GM13976 (cell line): ENCODE measurements at regions not wholly inside any gene's neighbourhood (a gene's known extent, or its start where the extent isn't known, plus 50 kb on each side); places are given as distances from the start of the nearest gene placed in this dataset.

Source experiments
- DNase-seq: peaks from one replicate; pipeline ENCODE4 v3.0.0; 2012; ENCODE audit warnings: low spot score
- CTCF ChIP-seq: IDR thresholded peaks from 2 replicates; pipeline ENCODE4 v1.5.1; 2012; ENCODE audit warnings: borderline replicate concordance, mild to moderate bottlenecking; ENCODE audit not compliant: insufficient read depth; ENCODE audit errors: extremely low read depth, missing control alignments, control extremely low read depth
- in situ Hi-C: fragments of 300-500 bp; cut with MboI; formaldehyde crosslinking; loops from one replicate; pipeline ENCODE4 v1.12.0; 2022; ENCODE audit warnings: low sequenced_read_pairs, mixed read lengths, inconsistent platforms; ENCODE audit not compliant: unreplicated experiment

GRCh38 chr3:152942366-152942765 lies 107.4 kb downstream of the P2RY1 start:
- in situ Hi-C loops, result no loop called here
- TF ChIP-seq CTCF, result no peak
- DNase-seq, result no peak

- no peak for TF ChIP-seq CTCF
- in situ Hi-C loops, result no loop called here
- no peak for DNase-seq
These were observed 108.7 kb downstream of the P2RY1 start for GRCh38 chr3:152943645-152944044.

GRCh38 chr3:152944671-152945070 lies 109.7 kb downstream of the P2RY1 start:
- no peak for DNase-seq
- TF ChIP-seq CTCF, result no peak
- in situ Hi-C loops, result no loop called here

GRCh38 chr3:152945556-152945955 lies 110.6 kb downstream of the P2RY1 start:
- no peak for TF ChIP-seq CTCF
- in situ Hi-C loops, result no loop called here
- no peak for DNase-seq

GRCh38 chr3:152957491-152957890 lies 122.6 kb downstream of the P2RY1 start:
- in situ Hi-C loops, result no loop called here
- no peak for DNase-seq
- TF ChIP-seq CTCF, result no peak

GRCh38 chr3:152959307-152959706 lies 124.4 kb downstream of the P2RY1 start:
- no peak for TF ChIP-seq CTCF
- no peak for DNase-seq
- in situ Hi-C loops, result no loop called here

GRCh38 chr3:152960684-152961083 lies 125.8 kb downstream of the P2RY1 start:
- no peak for TF ChIP-seq CTCF
- in situ Hi-C loops, result no loop called here
- no peak for DNase-seq
